Hepatic stellate cell (primary cell): ENCODE measurements at regions not wholly inside any gene's neighbourhood (a gene's known extent, or its start where the extent isn't known, plus 50 kb on each side); places are given as distances from the start of the nearest gene placed in this dataset.
A peak's percentile ranks its signal among the peaks of the same experiment; 100 is the strongest.
"Not testable (repeated sequence)": the region's sequence is repeated elsewhere in the genome, so short reads cannot be mapped to it uniquely, and the experiment has no call there.

Experiments
- DNase-seq: peaks from one replicate; pipeline ENCODE4 v3.0.0; 2011; ENCODE audit warnings: low spot score

DNA sequence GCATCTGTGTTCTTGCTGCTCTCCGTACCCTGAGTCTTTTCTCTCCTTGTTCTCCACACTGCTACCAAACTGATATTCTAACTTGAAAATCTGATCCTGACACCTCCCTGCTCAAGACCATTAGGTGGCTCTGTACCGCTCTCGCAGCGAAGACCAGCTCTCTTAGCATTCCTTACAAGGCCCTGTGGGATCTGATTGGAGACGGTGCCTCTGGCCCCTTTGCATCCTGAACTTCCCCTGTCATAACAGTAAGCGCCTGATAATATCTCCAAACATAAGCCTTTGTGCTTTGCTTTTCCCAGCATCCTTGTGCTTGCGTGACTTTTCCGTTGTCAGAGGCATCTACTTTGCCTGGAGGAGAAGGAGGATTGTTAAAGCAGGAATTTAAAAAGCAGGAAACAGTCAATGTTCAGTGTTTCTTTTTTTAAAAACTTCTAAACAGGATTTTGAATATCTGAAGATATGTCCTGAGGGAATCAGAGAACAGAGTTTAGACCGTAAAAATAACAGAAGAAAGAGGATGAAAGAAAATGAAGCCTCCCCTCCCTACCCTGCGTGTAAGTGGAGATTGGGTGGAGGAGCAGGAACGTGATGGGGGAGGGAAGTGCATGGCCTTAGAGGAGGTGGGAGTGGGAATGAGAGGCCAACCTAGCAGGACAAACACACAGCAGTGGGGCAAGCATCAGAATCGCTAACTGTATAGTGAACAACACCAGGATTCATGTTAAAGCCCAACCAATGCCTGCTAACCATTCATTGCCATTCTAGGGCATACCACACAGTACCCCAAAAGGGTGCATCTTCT lies 89.2 kb upstream of the STMND1 start:
- peak; percentile 75 for DNase-seq

DNA sequence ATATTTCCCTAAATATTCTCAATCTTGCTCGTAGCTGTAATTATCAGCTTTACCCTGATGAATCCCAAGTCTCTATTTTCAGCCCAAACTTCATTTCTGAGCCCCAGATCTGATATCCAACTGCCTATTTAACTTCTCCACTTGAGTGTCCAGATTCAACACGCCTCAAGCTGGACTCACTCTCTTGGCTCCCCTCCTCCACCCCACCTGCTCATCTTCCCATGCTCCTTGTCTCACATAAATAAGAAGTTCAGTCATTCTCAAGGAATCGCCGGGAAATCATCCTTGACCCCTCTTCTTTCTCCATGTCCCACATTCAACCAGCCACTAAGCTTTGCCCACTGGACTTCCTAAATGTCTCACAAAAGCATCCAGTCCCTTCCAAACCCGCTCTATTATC lies 89.9 kb upstream of the STMND1 start:
- no peak for DNase-seq

DNA sequence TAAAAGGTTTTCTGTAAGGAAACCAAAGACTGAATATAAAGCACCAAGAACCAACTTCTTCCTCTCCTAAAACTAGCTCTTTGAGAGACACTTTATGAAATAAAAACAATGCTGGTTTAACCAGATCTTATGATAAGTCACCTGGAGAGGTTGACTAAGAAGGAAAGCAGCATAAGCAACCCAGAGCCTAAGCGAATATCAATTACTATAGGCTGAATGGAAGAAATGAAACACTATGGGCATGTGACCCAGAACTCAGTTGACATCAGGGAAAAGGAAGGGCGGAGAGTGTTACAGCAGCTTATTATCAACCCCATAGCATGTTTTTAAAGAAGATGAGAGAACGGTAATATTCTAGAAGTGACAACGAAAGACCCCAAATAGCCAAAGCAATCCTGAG lies 94.1 kb upstream of the STMND1 start:
- DNase-seq, result no peak

DNA sequence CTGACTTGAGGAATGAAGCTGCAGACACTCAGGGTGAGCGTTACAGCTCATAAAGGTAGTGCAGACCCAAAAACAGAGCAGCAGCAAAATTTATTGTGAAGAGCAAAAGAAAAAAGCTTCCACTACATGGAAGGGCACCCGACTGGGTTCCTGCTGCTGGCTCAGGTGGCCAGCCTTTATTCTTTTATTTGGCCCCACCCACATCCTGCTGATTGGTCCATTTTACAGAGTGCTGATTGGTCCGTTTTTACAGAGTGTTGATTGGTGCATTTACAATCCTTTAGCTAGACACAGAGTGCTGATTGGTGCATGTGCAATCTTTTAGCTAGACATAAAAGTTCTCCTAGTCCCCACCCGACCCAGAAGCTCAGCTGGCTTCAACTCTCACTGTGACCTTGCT lies 95.3 kb upstream of the STMND1 start:
- DNase-seq, result no peak

DNA sequence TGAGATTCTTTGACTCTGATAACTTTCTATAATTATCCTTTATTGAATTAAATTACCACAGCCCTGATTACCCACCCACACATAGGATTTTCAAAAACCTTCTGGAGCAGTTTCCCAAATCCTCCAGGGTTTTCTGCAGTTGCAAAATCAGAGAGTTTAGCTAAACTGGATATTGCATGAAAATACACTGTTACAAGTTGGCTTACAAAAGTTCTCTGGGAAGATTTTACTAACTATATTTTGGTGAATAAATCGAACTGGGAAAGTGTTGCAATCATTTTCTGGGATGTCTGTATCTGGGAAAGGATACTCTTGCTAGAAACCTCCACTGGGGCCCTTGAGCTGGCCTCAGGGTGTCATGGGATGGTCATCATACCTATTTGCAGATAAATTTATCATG lies 97.6 kb upstream of the STMND1 start:
- DNase-seq, result no peak

DNA sequence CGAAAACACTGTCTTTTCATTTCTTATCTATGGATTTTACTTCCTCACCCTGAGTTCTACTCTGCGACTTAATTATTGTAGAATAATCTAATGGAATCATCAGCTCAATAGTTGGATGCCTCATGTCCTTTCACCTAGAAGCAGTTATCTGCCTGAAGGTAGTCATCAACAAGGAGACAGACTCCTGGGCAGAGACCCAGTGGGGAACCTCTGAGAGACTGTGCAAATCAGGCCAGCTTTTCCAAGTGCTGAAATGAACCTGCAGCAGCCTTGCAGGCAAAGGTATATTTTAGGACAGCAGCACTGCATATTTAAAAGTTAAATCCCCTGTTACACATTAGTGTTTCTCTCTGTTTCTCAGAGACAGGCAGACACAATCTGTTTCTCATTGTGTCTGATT lies 99.7 kb upstream of the STMND1 start:
- no peak for DNase-seq

DNA sequence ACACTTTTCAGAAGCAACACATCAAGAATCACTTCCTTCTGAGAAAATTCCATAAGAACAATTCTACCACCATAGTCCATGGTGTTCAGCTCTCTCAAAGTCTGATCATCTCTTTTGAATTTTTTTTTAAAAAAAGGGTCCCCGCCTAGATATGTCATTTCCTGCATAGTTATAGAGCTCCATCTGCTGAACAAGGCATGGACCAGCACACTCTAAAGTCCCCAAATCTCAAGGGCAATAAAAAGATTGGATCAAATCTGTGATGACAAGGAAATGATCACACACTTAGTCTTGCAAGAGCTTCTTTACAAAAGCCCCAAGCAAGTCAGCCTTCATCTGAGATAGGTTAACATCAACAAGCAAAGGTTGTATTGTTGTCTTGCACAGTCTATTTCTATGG lies 100.7 kb upstream of the STMND1 start:
- DNase-seq, result no peak

DNA sequence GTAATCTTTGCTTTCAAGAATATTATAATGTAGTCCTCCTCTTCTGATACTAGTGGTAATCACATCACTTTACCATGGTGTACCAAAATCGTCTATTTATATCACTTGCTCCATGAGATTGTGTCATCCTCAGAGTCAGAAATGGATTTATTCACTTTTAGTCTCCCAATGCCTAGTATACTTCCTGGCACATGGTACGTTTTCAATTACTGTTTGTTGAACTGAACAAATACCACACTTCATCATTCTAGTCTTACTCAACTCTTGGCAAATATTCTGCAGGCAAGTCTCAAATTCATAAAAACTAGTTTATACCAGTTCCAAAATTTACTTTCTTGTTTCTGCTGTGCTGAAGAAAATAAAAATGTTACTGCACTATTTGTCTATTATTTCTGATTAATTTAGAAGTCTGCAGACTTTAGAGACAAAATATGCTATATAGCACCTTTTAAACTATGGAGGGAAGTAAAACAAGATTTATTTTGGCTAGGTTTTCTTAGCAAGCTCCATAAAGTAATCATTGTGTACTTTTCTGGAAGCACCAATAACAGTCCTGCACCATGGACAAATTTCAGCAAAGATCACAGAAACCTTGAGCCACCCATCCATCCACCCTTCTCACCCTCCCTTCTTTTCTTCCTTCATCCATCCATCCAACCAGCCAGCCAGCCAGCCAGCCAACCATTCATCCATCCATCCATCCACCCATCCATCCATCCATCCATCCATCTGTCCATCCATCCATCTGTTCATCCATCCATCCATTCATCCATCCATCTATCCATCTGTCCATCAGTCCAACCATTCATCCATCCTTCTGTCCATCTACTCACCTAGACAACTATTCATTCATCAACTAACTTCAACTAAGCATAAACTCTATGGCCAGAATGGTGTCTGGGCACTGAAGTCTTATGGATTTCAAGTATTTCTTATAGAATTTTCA lies 102.1 kb upstream of the STMND1 start:
- peak; percentile 24 for DNase-seq

DNA sequence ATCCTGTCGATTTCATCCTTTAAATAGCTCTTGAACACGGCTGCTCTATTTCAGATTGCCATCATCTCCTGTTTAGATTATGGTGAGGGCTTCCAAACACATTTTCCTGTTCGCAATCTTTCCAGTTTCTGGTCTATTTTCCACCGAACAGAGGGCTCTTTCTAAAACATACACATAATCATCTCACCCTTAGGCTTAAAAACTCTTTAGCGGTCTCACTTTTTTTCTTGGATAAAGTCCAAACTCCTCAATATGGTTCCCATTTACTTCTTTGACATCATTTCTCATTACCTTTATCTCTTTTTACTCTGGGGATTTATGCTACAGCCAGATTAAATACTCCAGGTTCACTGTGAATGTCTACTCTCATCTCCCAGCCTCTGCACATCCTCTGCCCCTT lies 103.4 kb upstream of the STMND1 start:
- DNase-seq, result no peak

DNA sequence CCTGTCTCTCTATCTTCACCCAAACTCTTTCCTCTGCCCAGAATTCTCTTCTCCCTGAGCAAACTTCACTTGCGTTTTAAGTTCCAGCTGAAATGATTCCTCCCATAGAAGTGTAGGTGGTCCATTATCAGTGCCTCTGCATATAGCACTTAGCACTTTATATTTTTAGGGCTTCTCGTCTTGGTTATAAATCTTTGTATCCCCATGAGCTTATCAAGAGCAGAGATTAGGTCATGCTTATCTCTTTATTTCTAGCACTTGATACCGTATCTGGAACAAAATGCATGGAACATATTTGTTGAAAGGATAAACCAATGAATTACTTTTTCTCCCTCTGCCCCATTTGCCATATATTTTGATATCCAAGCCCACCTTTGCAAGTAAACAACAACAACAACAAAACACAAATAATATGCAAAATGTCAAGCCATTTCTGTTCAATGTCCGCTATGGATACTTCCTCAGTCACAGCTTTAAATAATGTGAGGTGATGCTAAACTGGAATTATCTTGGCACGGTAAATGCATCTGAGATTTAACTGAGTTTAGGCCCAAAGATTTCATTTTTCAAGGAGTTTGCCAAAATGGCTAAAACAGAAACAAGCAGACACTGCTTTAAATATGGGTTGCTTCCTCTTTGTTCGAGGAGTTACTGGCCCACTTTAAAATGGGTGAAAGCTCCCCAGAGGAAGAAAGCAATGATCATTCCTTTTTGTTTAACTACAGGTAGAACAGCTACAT lies 106.2 kb upstream of the STMND1 start:
- no peak for DNase-seq

DNA sequence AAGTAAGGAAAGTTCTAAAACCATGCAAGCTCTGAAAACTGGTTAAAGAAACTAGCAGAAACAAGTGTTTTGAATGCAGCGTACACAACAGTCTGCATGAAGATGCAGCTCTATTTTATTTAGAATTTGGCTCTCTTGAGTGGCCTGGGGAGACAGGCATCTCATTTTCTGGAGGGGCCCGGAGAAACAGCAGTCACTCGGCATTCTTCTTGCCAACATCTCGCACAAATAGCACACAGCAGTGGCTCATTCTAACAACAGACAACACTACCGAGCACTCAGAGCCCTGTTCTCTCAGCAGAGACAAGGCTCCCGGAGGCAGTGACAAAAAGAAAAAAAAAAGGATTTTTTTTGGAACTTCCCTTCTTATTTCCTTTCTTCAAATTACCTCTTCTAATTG lies 108.5 kb upstream of the STMND1 start:
- no peak for DNase-seq

DNA sequence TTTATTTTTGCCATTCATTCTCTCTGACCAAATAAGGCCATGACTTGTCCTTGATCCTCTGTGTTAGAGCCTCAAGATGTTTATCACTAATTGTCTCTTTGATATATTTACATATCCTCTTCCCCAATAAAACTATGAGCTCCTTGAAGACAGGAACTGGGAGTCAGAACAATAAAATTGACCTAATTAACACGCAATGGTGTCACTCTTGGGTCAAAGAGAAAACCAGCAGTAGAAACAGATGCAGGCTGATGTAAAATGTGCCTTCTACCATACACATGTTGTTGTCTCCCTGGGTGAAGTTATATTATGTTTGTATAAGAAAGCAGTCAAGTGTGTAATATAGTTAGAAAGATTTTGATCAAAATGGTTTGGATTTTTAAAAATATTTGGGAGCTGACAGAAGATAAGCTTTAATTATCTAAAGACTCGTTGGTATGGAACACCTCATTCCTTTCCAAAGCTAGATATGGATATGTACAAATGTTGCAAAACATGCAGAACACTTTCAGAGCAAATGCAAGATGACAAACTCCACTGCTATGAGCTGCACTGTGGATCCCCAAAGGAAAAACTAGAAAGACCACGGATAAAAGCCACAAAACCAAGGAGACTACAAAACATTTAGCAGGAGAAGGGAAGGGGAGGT lies 109.7 kb upstream of the STMND1 start:
- DNase-seq, result no peak

DNA sequence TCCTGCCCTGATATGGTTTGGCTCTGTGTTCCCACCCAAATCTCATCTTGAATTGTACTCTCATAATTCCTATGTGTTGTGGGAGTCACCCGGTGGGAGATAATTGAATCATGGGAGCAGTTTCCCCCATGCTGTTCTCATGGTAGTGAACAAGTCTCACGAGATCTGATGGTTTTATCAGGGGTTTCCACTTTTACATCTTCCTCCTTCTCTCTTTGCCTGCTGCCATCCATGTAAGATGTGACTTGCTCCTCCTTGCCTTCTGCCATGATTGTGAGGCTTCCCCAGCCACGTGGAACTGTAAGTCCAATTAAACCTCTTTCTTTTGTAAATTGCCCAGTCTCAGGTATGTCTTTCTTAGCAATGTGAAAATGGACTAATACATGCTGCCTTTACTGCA lies 111.9 kb upstream of the STMND1 start:
- not testable (repeated sequence) for DNase-seq

DNA sequence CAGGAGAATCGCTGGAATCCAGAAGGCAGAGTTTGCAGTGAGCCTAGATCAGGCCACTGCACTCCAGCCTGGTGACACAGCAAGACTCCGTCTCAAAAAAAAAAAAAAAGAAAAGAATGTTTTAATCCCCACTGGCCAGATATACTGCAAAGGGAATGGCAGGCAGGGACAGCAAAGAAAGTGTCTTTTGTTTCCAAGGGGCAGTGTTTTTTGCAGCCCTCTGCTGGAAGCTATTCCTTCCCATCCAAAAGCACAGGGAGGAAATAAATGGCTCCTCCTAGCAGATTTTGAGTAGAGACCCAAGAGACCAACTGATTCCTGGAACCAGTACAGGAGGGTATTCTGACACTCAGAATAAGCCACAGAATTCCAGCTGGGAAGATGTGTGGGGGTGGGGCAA lies 112.5 kb upstream of the STMND1 start:
- DNase-seq, result no peak

DNA sequence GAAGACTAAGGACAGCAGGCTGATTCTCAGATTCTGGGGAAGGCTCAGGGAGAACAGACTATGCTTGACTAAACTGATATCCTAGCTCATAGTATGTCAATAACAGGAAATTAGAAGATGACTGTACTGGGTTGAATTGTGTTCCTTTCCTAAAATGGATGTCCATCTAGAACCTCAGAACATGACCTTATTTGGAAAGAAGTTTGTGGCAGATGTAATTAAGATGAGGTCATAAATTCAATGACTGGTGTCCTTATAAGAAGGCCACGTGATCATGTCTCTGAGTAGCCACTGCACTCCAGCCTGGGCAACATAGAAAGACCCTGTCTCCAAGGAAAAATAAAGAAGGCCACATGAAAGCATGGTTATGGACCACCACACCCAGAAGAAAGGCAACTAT lies 113.9 kb upstream of the STMND1 start:
- no peak for DNase-seq

DNA sequence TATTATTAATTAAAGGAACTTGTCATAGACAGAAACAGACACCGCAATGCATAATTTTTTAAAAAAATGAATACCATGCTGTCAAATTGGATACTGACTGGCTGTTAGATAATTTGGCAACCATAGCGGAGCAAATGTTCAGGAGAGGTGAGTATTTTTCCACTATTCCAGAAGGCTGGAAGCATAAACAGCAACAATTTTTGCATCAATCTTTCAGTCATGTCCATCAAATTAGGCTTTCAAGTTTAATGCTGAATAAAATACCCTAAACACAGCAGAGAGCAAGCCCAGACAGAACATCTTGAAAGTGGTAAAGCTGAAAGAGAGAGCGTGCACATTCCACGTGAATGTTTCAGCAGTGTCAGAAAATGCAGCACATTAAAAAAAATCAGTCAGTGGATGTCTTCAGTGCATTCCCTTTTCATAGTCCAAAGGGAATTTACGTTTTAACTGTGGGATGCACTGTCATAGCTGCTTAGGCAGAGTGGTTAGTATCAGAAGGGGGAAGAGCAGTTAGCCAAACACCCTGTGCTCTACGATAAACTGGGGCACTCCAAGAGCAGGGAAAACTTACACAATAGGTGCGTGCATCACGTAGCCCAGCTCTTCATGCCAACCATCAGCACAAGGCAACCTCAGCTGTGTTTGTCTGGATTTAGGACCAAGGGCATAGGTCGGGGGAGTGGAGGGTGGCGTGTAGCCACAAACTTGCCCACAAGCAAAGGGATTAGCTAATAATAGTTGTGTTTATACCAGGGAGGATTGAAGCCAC lies 116.2 kb upstream of the STMND1 start:
- DNase-seq, result peak; percentile 47

DNA sequence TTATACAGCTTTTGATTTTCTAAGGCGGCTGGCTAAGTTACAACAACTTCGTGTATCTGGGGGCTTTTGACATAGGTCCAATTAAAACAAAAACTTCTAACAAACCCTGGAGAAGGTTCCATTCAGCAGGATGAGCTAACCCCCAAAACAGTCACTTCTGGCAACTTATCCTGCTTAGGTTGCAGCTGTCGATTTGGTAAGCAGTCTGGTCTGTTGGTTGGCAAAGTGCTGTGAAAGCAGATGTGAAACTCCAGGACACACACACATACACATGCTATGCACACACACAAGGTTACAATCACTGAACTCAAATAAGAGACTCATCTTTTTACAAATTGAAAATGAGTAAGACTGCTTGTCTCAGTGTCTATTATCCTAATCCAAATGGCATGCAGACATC lies 119.0 kb upstream of the STMND1 start:
- DNase-seq, result peak; percentile 14

DNA sequence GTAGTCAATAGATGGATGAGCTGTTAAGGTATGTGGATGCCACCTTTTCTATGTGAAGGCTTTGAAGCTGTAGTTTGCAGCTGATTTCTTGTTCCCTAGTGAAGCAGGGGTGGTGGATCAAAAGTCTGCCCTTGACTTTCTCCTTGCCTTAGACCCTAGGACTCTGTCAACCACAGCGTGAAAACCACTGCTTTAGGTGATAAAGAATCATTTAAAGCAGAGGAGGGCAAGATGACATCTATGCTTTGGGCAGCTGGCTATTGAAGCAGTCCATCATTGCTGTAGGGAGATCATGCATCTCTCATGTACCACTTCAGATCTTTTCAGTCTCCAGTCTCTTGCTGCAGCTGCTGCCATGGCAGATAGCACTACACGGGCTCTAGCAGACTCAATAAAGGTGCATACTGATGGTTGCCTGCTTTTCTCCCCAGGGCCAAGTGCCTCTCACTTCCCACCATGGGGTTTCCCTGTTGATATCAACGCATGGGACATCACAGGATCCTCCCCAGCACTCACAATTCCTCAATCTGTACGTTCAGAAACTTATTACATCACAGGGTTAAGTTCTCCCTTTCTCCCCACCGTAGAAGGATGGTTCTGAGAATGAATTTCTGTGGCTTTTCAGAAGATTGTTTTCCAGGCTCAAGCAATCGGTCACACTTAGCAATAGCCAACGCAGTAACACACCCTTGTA lies 122.0 kb upstream of the STMND1 start:
- no peak for DNase-seq

DNA sequence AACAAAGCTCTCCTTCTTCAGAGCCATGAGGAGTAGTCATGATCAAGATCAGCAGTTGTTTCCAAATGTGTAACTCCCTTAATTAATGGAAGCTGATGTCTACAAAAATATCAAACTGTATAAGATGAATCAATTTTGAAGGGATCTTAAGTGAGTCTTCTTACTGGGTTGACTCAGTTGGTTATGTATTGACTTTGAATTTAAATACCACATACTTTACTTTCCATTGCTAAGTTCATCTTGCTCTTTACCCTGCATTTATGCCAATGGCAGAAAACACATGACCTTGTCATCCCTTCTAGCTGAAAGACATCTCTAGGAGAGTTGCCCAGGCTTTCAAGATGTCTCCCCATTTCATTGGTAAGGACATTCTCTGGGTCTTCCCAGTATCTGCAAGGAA lies 123.2 kb upstream of the STMND1 start:
- no peak for DNase-seq

DNA sequence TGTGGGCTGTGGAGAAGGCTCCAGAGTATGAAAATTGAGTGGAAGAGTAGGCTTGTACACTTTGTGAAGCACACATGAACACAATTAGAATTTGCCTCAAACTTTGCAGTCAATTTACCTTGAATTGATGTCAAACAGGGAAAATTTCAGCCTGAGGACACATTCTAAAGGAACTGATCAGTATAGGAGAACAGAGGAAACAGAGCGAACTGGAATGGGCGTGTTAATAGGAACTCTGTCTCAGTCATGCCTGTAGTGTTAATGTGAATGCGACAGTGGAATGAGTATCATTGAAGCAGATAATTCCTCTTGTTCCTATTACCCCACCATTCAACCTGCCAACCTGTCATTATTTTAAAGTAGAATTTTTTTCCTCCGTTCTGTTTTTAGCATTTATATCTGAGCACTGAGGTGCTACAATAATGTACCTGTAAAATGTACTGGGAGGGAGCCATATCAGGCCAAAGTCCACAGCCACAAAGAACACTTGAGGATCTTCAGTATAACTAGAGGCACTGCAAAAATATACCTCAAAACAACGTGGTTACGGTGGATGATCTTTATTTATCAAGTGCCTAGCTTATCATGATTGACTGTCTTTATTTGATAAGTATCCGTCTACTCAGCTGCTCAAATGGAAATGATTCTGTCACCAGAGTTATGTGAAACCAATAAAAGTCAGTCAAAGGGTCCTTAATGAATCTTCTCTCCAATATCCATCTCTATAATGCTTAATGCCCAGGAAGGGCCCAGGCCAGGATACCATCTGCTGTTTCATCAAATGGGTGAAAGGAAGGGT lies 125.3 kb upstream of the STMND1 start:
- DNase-seq, result no peak
